ENCODE measurements at regions not wholly inside any gene's neighbourhood (a gene's known extent, or its start where the extent isn't known, plus 50 kb on each side); places are given as distances from the start of the nearest gene placed in this dataset.

DNA sequence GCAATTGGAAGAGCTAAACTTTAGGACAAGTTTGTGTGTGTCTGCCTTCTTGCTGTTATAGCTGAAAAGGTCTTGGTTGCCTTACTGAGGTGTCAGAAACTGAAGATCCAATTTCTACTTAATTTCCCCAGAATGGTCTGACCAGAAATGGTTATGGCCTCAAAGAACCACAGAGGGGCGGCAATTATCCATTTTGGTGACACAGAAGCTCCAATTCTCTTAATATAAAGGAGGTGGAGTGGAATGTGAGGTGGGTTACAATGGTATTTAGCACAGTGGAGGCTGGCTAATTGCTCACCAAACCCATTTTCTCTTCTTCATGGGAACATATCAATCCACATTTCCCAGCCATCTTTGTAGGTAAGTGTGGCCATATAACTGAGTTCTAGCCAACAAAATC, 1157.2 kb downstream of the OLFM4 start:
- TF ChIP-seq POLR2AphosphoS5 (IDR thresholded peaks at IDR 0.05; ENCODE audit: low read depth, low read length): no peak
- no peak for TF ChIP-seq POLR2A (IDR thresholded peaks at IDR 0.05; ENCODE audit: low read depth, low read length)
- TF ChIP-seq TAF1 (IDR thresholded peaks at IDR 0.05; ENCODE audit: low read depth, low read length): no peak
